ENCODE measurements at regions not wholly inside any gene's neighbourhood (a gene's known extent, or its start where the extent isn't known, plus 50 kb on each side); places are given as distances from the start of the nearest gene placed in this dataset.

DNA sequence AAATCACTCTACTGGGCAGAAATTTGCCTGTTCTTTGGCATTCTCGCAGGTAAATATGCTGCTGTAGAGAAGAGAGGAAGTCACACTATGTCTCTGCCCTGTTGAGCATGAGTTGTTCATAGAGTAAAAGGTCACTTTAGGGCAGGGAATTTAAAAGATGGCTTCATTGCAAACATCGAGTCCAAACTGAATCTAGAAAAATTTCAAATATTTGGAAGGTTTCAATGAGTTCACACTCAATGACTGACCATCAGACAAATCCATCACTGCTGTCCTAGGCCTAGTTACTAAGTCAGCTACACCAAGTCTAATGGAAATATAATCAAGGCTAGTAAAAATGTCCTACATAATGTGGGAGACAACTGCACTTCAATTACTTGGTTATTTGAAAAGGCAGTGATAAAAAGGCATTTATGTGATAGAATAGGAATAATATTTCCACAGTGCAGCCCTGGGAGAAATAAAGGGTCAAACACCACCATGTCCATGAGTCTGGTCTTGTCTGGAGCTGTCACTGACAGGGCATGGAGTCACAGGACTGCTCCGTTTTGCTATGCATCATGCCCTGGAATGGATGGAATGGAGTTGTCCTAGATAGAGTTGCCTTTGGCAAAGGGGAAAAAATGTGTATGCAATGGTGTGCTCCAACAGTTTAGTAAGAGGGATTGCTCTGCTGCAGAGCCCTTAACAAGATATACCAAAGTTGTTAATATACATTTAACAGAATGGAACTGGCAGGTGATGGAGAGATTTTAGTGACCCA is 218.5 kb upstream of the DAPK1 start:
- DNase-seq (ENCODE audit: low read depth in 2 of 2) = no peak

DNA sequence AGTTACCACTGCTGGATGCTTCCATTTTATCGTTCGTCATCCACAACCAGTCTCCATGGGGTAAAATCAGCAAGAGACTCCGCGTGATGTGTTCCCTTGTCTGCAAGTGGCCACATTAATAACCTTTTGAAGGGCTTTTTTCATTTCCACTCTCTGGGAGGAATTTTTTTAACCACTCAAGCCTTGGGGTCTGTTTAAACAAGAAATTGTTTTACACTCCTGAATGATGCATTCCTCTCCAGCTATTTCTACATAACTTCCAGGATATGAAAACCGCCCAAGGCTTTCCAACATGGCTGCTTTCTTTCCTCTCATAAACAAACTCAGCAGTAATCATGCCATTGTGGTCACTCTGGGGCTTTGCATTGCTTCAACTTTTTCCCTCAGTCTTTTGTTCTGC is 217.2 kb upstream of the DAPK1 start:
- no peak for DNase-seq (ENCODE audit: low read depth in 2 of 2)

- no peak for DNase-seq (ENCODE audit: low read depth in 2 of 2)
These were observed 215.1 kb upstream of the DAPK1 start for GRCh38 chr9:87282538-87282937.

DNA sequence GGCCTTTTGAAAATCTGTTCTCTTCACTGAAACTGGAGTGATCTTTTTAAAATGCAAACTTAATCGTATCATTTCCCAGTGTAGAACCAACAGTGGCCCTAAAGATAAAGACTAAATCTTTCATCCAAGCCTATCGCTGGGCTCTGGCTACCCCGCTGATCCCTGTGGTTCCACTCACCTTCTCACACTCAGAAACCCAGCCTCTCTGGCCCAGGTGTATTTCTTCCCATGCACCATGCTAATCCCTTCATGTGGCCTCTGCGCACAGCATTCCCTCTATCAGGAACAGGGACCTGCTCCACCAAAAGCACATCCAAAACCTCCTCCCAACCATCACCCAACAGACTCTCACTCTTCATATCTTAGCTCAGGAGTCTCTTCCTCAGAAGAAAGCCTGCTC is 214.1 kb upstream of the DAPK1 start:
- DNase-seq (ENCODE audit: low read depth in 2 of 2) = no peak

- no peak for DNase-seq (ENCODE audit: low read depth in 2 of 2)
These were observed 212.3 kb upstream of the DAPK1 start for GRCh38 chr9:87285183-87285850.

DNA sequence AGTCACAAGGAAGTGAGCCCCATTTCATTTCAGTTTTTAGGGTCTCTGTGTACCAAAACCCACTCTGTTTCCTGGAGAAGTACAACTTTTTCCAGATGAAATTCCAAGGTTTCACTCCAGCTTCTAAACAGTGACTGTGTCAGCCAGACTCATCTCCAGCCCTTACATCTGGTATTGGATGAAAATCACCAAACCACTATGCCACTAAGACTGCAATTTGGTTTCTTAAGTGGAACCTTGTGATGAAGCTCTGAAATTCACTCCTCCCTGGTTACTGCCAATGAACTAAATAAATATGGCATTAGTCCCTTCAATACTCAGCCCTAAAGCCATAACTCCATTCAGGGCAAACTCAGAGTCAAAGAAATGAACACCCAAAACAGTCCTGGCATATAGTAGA is 211.2 kb upstream of the DAPK1 start:
- no peak for DNase-seq (ENCODE audit: low read depth in 2 of 2)

DNA sequence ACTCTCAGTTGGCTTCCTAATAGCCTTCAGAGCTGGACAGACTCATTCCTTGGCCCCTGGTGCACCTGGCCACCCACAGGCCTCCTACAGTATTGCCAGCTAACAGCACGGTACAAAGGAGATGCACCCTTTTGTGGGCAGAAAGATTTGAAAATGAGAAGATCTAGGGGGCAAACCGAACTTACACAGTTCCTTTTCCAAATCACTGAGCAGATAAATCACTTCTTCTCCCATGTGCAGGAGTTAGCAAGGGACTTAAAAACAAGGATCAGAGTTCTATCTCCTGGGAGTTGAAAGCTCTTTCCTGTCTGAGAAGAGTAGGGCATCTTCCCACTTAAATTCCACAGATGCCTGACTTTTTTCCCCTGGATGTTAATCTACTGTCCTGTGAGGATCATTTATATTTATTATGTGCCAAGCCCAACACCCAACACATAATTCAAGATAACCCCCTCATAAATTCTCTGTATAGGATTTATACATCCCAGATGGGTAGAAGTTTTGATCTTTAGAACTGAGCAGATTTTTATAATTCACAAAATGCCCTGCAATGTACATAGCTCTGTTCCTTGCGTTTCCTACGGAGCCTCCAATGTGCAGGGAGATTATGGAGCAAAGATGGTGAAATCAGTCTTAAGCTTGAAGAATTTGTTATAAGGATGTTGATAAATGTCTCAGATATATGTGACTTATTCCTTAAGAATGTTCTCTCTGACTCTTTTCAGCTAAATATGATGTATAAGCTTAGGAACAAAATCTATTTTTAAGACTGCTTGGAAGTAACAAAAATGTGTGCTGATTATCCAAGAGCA is 207.2 kb upstream of the DAPK1 start:
- no peak for DNase-seq (ENCODE audit: low read depth in 2 of 2)

DNA sequence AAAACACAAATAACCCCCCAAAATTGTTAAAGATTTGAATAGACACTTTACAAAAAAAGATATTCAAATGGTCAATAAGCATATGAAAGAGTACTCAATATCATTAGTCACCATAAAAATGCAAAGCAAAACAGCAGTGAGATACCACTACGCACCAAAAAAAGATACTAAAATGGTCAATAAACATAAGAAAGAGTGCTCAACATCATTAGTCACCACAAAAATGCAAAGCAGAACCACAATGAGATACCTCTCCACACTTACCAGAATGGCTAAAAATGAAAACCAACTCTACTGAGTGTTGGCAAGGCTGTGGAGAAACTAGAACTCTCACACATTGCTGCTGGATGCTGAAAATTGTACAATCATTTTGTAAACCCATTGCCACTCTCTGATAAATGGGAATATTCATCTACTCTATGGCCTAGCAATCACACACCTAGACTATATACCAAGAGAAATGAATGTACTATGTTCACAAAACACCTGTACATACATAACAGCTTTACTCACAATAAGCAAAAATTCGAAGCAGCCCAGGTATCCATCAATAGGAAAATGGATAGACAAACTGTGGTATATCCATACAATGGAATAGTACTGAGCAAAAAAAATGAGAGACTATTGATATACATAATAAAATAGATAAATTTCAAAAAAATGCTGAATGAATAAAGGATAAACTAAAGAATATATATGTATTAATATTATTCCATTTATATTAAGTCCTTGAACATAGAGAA is 205.0 kb upstream of the DAPK1 start:
- DNase-seq (ENCODE audit: low read depth in 2 of 2) = no peak

DNA sequence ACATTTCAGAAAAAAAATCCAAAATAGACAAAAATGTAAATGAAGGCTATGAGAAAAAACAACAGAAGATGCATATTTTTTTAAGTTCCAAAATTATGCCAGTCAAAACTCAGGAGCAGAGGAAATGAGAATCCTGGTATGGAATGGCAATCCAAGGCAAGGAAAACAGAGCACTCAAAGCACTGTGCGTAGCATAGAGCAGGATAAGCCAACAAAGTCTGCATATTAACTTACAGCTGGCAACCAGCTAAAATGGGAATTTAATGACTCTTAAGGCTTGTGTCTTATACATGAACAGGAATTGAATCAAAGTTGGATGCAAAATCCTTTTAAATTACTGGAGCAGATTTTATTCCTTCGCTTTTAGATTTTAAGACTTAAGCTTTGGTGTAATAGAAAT is 203.5 kb upstream of the DAPK1 start:
- DNase-seq (ENCODE audit: low read depth in 2 of 2) = no peak

DNA sequence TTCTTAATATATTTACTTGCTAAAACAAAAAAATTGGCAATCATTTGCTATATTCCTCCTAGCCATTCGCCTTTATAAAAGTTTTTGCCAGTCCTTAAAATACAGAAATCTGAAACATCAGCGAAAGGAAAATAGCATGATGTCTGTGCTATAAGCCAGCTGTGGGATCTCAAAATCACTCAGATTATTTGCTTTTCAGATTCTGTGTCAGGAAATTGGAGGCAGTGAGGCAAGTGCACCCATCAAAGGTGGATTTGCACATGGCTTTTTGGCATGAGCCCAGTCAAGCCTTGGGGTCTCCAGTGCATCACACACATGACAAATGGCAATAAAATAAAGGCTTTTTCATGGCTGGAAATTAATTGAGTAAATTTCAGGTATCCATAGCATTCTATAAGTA is 196.8 kb upstream of the DAPK1 start:
- no peak for DNase-seq (ENCODE audit: low read depth in 2 of 2)

DNA sequence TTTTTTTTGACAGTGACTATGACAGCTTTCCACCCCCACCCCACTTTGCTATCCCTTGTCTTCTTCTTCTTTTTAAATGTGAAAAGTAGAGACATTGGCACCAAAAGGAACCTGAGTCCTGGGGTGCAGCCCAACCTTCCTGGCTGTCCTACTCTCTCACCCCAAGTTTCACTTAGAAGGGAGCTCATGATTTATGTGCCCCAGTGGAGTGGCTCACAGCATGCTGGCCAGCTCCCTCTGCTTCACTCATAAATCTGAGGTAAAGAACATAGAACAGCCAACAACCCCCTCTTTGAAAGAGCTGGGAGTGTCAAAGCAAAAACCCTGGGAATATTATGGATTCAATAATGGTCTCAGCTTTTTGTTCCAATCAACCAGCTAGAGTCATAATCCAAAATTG is 196.3 kb upstream of the DAPK1 start:
- DNase-seq (ENCODE audit: low read depth in 2 of 2) = no peak

DNA sequence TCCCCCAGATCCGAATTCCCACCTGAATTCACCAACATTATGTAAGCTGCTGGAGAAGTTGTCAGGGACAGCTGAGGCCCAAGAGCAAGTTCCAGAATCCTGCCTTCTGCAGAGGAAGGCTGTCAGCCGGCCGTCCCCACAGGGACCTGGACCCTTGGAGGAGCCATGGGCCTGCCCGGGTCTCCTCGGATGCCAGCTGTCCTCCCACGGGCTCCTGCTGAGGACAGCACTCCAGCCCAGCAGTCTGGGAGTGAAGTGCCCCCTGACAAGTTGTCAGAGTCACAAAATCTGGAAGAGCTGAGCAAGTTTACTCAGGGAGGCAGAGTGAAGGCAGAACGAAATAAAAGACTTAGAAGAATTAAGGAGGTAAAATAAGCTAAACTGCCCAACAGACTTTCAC is 192.5 kb upstream of the DAPK1 start:
- no peak for DNase-seq (ENCODE audit: low read depth in 2 of 2)

GRCh38 chr9:87306006-87306405 is 191.7 kb upstream of the DAPK1 start:
- no peak for DNase-seq (ENCODE audit: low read depth in 2 of 2)

DNA sequence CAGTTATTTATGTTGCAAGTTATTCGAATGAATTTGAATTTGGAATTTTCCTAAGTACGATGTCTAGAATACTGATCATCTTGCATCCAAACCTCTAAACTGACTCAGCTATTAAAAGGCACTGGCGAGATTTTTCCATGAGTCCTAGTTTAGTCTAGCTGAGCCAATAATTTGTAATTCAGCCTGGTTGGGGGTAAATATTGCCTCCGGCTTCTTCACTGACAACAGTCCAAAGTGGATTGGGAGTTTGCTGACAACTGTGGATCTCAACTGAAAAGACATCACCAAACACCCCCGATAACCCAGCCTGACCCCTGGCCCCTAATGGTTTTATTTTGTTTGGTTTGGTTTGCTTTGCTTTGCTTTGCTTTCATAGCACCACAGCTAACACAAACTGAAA is 189.8 kb upstream of the DAPK1 start:
- DNase-seq (ENCODE audit: low read depth in 2 of 2) = no peak

GRCh38 chr9:87309236-87309635 is 188.4 kb upstream of the DAPK1 start:
- DNase-seq (ENCODE audit: low read depth in 2 of 2) = no peak

- DNase-seq (ENCODE audit: low read depth in 2 of 2) = no peak
These were observed 186.7 kb upstream of the DAPK1 start for GRCh38 chr9:87310827-87311523.

DNA sequence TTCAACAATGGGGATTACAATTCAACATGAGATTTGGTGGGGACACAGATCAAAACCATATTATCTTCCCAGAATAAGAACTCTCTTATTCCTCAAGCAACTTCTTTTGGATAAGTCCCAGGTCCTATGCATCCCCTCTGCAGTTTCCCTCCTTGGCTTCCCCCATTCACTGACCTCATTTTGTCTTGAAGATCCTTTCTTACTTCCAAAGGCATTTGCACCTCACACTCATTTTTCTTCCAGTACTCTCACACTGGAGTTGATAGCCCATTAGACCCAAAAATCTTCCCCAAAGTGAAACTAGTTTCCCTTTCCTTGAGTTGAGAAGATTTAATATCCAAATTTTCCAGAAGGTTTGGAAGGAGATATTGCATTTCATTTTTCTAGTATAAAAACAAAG is 178.0 kb upstream of the DAPK1 start:
- no peak for DNase-seq (ENCODE audit: low read depth in 2 of 2)

DNA sequence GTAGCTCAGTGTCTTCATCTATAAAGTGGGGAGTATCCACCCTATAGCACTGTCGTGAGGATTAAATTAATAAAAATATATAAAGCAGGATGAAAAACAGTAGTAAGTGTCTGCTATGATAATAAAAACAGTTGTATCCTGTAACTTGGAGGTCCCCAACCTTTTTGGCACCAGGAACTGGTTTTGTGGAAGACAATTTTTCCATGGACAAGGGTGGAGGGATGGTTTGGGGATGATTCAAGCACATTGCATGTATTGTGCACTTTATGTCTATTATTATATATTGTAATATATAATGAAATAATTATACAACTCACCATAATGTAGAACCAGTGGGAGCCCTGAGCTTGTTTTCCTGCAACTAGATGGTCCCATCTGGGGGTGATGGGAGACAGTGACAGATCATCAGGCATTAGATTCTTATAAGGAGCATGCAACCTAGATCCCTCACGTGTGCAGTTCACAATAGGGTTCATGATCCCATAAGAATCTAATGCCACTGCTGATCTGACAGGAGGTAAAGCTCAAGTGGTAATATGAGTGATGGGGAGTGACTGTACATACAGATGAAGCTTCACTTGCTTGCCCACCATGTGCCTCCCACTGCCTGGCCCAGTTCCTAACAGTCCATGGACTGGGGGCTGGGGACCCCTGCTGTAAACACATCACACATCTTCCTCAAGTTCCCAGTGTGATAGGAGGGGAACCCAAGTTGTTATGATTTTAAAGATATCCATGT is 177.4 kb upstream of the DAPK1 start:
- DNase-seq (ENCODE audit: low read depth in 2 of 2) = no peak

DNA sequence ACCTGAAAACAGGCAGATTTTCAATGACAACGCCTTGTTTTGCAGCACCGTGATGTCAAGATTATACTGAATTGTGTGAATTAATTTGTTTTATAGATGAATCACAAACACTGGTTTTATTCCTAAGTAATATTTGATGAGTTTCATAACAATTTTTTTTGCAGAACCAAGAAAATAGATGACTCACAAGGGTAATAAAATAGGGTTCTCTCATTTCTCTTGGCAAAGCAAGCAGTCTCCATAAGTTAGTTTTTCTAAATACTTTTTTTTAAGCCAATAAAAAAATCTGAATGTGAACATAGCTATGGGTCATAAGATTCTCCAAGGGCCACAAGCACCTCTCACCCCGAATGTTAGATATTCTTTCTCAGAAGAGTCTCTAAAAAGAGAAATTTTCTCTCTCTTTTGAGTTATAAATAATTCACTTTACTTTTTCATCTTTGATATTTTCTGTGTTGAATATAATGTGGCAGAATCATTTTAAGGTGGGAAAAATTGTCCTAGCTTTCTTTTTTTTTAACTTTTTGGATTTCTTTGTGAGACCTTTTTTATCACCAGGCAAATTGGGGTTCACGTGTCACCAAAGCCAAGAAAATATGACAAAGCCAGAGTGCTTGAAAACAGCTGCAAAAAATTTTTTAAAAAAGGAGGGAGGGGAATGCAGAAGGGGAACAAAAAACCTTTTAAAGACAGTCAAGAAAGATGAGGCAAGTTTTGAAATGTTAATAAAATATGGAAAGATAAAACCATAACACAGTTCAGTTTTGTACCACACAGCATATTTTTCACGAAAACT is 174.6 kb upstream of the DAPK1 start:
- no peak for DNase-seq (ENCODE audit: low read depth in 2 of 2)

DNA sequence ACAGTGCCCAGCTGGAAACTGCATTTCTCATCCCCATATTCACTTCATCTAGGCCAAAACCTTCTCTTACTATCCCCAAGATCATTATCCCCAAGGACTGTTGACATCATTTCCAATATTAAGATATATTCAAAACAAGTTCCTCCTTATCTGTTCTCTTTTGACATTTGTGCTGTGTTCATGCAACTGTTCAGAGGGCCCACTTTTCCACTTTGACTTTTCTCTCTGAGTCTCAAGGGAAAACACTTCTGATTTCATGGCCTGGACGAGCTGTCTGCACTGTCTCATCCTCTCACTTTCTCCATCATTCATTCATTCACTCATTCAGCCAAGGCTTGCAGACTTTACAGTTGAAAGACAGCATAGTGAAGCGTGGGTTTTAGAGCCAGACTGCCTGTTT is 173.7 kb upstream of the DAPK1 start:
- DNase-seq (ENCODE audit: low read depth in 2 of 2) = no peak

Measured in stimulated activated CD4-positive, alpha-beta T cell treated with anti-CD3 and anti-CD28 coated beads, Interleukin-4, amount 100 ng/mL, for 48 hours (primary cell).